Fibroblast of skin of left quadriceps (primary cell): ENCODE measurements at regions not wholly inside any gene's neighbourhood (a gene's known extent, or its start where the extent isn't known, plus 50 kb on each side); places are given as distances from the start of the nearest gene placed in this dataset.
"Not testable (repeated sequence)": the region's sequence is repeated elsewhere in the genome, so short reads cannot be mapped to it uniquely, and the experiment has no call there.

Experiments used
- DNase-seq, 2 experiments: peaks; one replicate each; pipeline ENCODE4 v3.0.0-alpha.2; 2013; ENCODE audit warnings: low read depth in 2 of 2

- DNase-seq: no peak
Observed at GRCh38 chr9:101993771-101994170, 255.3 kb upstream of the GRIN3A start.

GRCh38 chr9:101991926-101992325 lies 253.5 kb upstream of the GRIN3A start:
- no peak for DNase-seq

GRCh38 chr9:101977614-101978210 lies 239.3 kb upstream of the GRIN3A start:
- peak; percentile 3 to 4 for DNase-seq

- no peak for DNase-seq
Observed at GRCh38 chr9:101970609-101971008, 232.2 kb upstream of the GRIN3A start.

- DNase-seq: no peak
Observed at GRCh38 chr9:101968392-101968791, 229.9 kb upstream of the GRIN3A start.

- DNase-seq: no peak
Observed at GRCh38 chr9:101966691-101967090, 228.2 kb upstream of the GRIN3A start.

GRCh38 chr9:101957705-101958104 lies 219.3 kb upstream of the GRIN3A start:
- no peak for DNase-seq

- no peak for DNase-seq
Observed at GRCh38 chr9:101951598-101951997, 213.2 kb upstream of the GRIN3A start.

- no peak for DNase-seq
Observed at GRCh38 chr9:101931756-101932155, 193.3 kb upstream of the GRIN3A start.

GRCh38 chr9:101930783-101931182 lies 192.3 kb upstream of the GRIN3A start:
- DNase-seq: no peak

GRCh38 chr9:101925498-101925897 lies 187.1 kb upstream of the GRIN3A start:
- DNase-seq: no peak

GRCh38 chr9:101923451-101923850 lies 185.0 kb upstream of the GRIN3A start:
- DNase-seq: no peak

- not testable (repeated sequence) for DNase-seq
Observed at GRCh38 chr9:101916948-101917347, 178.5 kb upstream of the GRIN3A start.

GRCh38 chr9:101915482-101915881 lies 177.0 kb upstream of the GRIN3A start:
- DNase-seq: no peak

- DNase-seq: peak in 1 of 2 experiments; percentile 1
Observed at GRCh38 chr9:101912698-101913097, 174.3 kb upstream of the GRIN3A start.

- DNase-seq: no peak
Observed at GRCh38 chr9:101907466-101907865, 169.0 kb upstream of the GRIN3A start.

GRCh38 chr9:101904845-101905244 lies 166.4 kb upstream of the GRIN3A start:
- DNase-seq: no peak

- no peak for DNase-seq
Observed at GRCh38 chr9:101902051-101902450, 163.6 kb upstream of the GRIN3A start.

- DNase-seq: no peak
Observed at GRCh38 chr9:101897196-101897595, 158.7 kb upstream of the GRIN3A start.

GRCh38 chr9:101893661-101894646 lies 155.5 kb upstream of the GRIN3A start:
- DNase-seq: no peak

GRCh38 chr9:101881508-101881907 lies 143.1 kb upstream of the GRIN3A start:
- DNase-seq: no peak

GRCh38 chr9:101880846-101881245 lies 142.4 kb upstream of the GRIN3A start:
- DNase-seq: no peak

- no peak for DNase-seq
Observed at GRCh38 chr9:101878734-101879133, 140.3 kb upstream of the GRIN3A start.
